Fibroblast of villous mesenchyme (primary cell): ENCODE measurements at regions not wholly inside any gene's neighbourhood (a gene's known extent, or its start where the extent isn't known, plus 50 kb on each side); places are given as distances from the start of the nearest gene placed in this dataset.

ENCODE experiments used
- DNase-seq: peaks from one replicate; pipeline ENCODE4 v3.0.0-alpha.2; 2010; ENCODE audit warnings: low read depth
- H3K4me3 ChIP-seq: 2 replicates; pipeline ENCODE4 v1.5.1; 2011; ENCODE audit warnings: low read depth, mild to moderate bottlenecking, low read length
- CTCF ChIP-seq: IDR thresholded peaks from 2 replicates; pipeline ENCODE4 v1.5.1; 2012; ENCODE audit warnings: low read depth, mild to moderate bottlenecking, low read length; ENCODE audit not compliant: insufficient read depth

GRCh38 chr2:15753811-15754702 is 162.4 kb downstream of the DDX1 start:
- no peak for DNase-seq
- no peak overlapping the region for H3K4me3 ChIP-seq
- TF ChIP-seq CTCF: no peak

- no peak for DNase-seq
- H3K4me3 ChIP-seq: no peak overlapping the region
- no peak for TF ChIP-seq CTCF
These were observed 163.0 kb downstream of the DDX1 start for GRCh38 chr2:15754703-15755099.

GRCh38 chr2:15755528-15755927 is 163.9 kb downstream of the DDX1 start:
- no peak overlapping the region for H3K4me3 ChIP-seq
- DNase-seq: no peak
- no peak for TF ChIP-seq CTCF

- H3K4me3 ChIP-seq: no peak overlapping the region
- TF ChIP-seq CTCF: no peak
- DNase-seq: no peak
These were observed 164.4 kb downstream of the DDX1 start for GRCh38 chr2:15756011-15756550.

GRCh38 chr2:15756882-15757819 is 165.5 kb downstream of the DDX1 start:
- no peak overlapping the region for H3K4me3 ChIP-seq
- DNase-seq: no peak
- no peak for TF ChIP-seq CTCF

- no peak for DNase-seq
- no peak overlapping the region for H3K4me3 ChIP-seq
- TF ChIP-seq CTCF: no peak
These were observed 166.3 kb downstream of the DDX1 start for GRCh38 chr2:15757820-15758586.
